ENCODE measurements at regions not wholly inside any gene's neighbourhood (a gene's known extent, or its start where the extent isn't known, plus 50 kb on each side); places are given as distances from the start of the nearest gene placed in this dataset.

DNA sequence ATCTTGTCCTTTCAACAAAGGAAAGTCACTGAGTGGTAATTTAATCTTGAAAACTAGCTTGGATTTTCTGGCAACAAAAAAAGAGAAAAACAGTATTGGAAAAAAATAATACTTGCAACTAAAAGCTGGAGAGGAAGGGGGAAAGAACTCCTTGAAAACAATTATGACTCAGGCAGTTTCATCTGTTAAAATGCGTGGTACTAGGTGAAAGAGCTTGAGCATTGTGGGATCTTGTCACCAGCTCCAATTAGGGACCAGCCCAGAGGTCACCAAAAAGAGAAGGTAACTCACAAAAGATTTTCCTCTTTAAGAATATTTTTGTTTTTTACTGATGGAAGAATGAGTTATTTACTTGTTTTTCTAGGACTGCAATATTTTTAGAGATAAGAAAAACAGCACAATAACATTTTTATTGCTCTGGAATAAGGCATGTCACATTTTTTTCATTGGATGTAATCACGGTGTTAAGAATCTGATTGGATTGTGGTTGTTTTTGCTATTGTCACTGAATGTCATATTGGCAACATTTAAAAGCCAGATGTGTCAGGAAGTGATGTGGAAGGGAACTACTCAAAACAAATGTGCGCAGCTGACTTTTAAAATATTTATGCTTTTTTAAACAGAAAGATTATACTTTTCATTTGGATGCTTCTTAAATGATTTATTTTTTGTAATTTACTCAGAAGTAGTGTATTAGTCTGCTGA is 78.5 kb upstream of the ADAMTS5 start:
- Mint-ChIP-seq H3K27ac (no peak overlapping the region), H3K27me3 (ENCODE audit: insufficient read depth) (no peaks in the 10 kb centered on the region), H3K4me1 (peaks cover 16% of the 10 kb centered on the region), H3K4me3 (no peak overlapping the region), H3K36me3 (ENCODE audit: low read depth) (no peaks in the 10 kb centered on the region), H3K9me3 (no peaks in the 10 kb centered on the region)
- no peaks in the 10 kb centered on the region for H3K9me3 ChIP-seq (ENCODE audit: control insufficient read depth, low read length)
- TF ChIP-seq, protein P1, sequence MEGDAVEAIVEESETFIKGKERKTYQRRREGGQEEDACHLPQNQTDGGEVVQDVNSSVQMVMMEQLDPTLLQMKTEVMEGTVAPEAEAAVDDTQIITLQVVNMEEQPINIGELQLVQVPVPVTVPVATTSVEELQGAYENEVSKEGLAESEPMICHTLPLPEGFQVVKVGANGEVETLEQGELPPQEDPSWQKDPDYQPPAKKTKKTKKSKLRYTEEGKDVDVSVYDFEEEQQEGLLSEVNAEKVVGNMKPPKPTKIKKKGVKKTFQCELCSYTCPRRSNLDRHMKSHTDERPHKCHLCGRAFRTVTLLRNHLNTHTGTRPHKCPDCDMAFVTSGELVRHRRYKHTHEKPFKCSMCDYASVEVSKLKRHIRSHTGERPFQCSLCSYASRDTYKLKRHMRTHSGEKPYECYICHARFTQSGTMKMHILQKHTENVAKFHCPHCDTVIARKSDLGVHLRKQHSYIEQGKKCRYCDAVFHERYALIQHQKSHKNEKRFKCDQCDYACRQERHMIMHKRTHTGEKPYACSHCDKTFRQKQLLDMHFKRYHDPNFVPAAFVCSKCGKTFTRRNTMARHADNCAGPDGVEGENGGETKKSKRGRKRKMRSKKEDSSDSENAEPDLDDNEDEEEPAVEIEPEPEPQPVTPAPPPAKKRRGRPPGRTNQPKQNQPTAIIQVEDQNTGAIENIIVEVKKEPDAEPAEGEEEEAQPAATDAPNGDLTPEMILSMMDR (conservative IDR thresholded peaks at IDR 0.05) = no peak
- no peak for DNase-seq
- H3K4me3 ChIP-seq (ENCODE audit: low read length) = no peak overlapping the region
- H3K27ac ChIP-seq (ENCODE audit: low read depth, low read length) = no peak overlapping the region
- 96 to 100% methylated on average over 1 to 2 of the region's 3 CpGs for WGBS, 2 experiments (ENCODE audit: insufficient coverage in 1 of 2, insufficient read length in 1 of 2)
- H3K27me3 ChIP-seq (ENCODE audit: control insufficient read depth, insufficient read depth, low read length, poor library complexity, severe bottlenecking) = no peaks in the 10 kb centered on the region
- H3K4me1 ChIP-seq (ENCODE audit: control insufficient read depth, insufficient read depth, low read length) = peaks cover 3% of the 10 kb centered on the region
- H3K36me3 ChIP-seq (ENCODE audit: control insufficient read depth, insufficient read depth, low read length) = no peaks in the 10 kb centered on the region
- H3K9ac ChIP-seq (ENCODE audit: extremely low read depth, low read length, poor library complexity, severe bottlenecking) = no peak overlapping the region

DNA sequence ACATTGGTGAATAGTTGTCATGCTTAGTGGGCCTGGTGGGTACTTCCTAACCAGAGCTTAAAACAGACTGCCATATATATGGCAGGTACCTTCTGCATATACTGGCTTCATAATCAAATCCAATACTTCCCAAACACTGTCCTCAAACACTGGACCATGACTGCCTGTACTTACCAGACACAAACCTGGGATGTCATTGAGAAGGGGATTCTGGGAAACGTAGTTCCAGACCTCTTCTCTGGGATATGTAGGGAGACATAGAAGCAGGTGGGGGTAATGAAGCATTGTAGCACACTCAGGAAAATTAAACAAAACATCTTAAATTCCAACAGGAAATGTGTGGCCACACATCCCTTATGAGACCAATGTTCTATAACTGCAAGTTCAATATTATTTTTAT is 76.5 kb upstream of the ADAMTS5 start:
- peaks cover 3% of the 10 kb centered on the region for H3K4me1 ChIP-seq (ENCODE audit: control insufficient read depth, insufficient read depth, low read length)
- H3K4me3 ChIP-seq (ENCODE audit: low read length) = no peak overlapping the region
- Mint-ChIP-seq H3K36me3 (ENCODE audit: low read depth) (no peaks in the 10 kb centered on the region), H3K4me3 (no peak overlapping the region), H3K27ac (no peak overlapping the region), H3K27me3 (ENCODE audit: insufficient read depth) (no peaks in the 10 kb centered on the region), H3K9me3 (no peaks in the 10 kb centered on the region), H3K4me1 (peaks cover 16% of the 10 kb centered on the region)
- no peak for DNase-seq
- H3K27ac ChIP-seq (ENCODE audit: low read depth, low read length) = no peak overlapping the region
- no peaks in the 10 kb centered on the region for H3K9me3 ChIP-seq (ENCODE audit: control insufficient read depth, low read length)
- H3K27me3 ChIP-seq (ENCODE audit: control insufficient read depth, insufficient read depth, low read length, poor library complexity, severe bottlenecking) = no peaks in the 10 kb centered on the region
- H3K36me3 ChIP-seq (ENCODE audit: control insufficient read depth, insufficient read depth, low read length) = no peaks in the 10 kb centered on the region
- TF ChIP-seq, protein P1 (conservative IDR thresholded peaks at IDR 0.05) = no peak
- no peak overlapping the region for H3K9ac ChIP-seq (ENCODE audit: extremely low read depth, low read length, poor library complexity, severe bottlenecking)
- WGBS, 2 experiments (ENCODE audit: insufficient coverage in 1 of 2, insufficient read length in 1 of 2) = 90% methylated on average over 1 of the region's 1 CpG; no CpG with 5 or more reads in 1 of the 2 experiments

DNA sequence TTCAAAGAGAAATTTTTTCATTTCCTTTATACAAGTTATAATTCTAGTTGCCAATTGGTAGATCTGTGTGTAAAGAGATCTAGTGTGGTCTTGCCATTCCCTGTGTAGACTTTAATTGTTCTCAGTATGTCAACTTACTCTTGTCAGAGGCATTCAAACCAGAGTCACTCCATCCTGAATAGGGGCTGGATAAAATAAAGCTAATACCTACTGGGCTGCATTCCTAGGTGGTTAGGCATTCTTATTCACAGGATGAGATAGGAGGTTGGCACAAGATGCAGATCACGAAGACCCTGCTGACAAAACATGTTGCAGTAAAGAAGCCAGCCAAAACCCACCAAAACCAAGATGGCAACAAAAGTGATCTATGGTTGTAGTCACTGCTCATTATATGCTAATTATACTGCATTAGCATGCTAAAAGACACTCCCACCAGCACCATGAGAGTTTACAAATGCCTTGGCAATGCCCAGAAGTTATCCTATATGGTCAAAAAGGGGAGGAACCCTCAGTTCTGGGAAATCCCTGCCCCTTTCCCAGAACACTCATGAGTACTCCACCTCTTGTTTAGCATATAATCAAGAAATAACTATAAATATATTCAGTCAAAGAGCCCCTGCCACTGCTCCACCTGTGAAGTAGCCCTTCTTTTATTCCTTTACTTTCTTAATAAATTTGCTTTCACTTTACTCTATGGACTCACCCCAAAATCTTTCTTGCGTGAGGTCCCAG is 74.0 kb upstream of the ADAMTS5 start:
- TF ChIP-seq, protein P1 (conservative IDR thresholded peaks at IDR 0.05) = no peak
- Mint-ChIP-seq H3K4me3 (no peak overlapping the region), H3K4me1 (peaks cover 2% of the 10 kb centered on the region), H3K36me3 (ENCODE audit: low read depth) (no peaks in the 10 kb centered on the region), H3K9me3 (no peaks in the 10 kb centered on the region), H3K27me3 (ENCODE audit: insufficient read depth) (no peaks in the 10 kb centered on the region), H3K27ac (no peak overlapping the region)
- H3K4me3 ChIP-seq (ENCODE audit: low read length) = no peak overlapping the region
- no peak overlapping the region for H3K9ac ChIP-seq (ENCODE audit: extremely low read depth, low read length, poor library complexity, severe bottlenecking)
- no peaks in the 10 kb centered on the region for H3K9me3 ChIP-seq (ENCODE audit: control insufficient read depth, low read length)
- H3K4me1 ChIP-seq (ENCODE audit: control insufficient read depth, insufficient read depth, low read length) = no peaks in the 10 kb centered on the region
- DNase-seq = no peak
- no peaks in the 10 kb centered on the region for H3K36me3 ChIP-seq (ENCODE audit: control insufficient read depth, insufficient read depth, low read length)
- H3K27me3 ChIP-seq (ENCODE audit: control insufficient read depth, insufficient read depth, low read length, poor library complexity, severe bottlenecking) = no peaks in the 10 kb centered on the region
- WGBS, 2 experiments (ENCODE audit: insufficient coverage in 1 of 2, insufficient read length in 1 of 2) = 90 to 91% methylated on average over 2 of the region's 2 CpGs
- H3K27ac ChIP-seq (ENCODE audit: low read depth, low read length) = no peak overlapping the region

All from endodermal cell (in vitro differentiated cells).